ENCODE measurements at regions not wholly inside any gene's neighbourhood (a gene's known extent, or its start where the extent isn't known, plus 50 kb on each side); places are given as distances from the start of the nearest gene placed in this dataset.

- DNase-seq, result no peak
Measured at GRCh38 chr10:21249435-21249834, 276.0 kb downstream of the SKIDA1 start.

GRCh38 chr10:21247592-21247991 lies 277.9 kb downstream of the SKIDA1 start:
- no peak for DNase-seq

- DNase-seq, result no peak
Measured at GRCh38 chr10:21246178-21246577, 279.3 kb downstream of the SKIDA1 start.

- DNase-seq, result no peak
Measured at GRCh38 chr10:21243748-21244257, 281.7 kb downstream of the SKIDA1 start.

GRCh38 chr10:21242915-21243314 lies 282.6 kb downstream of the SKIDA1 start:
- DNase-seq, result no peak

GRCh38 chr10:21238717-21239116 lies 286.8 kb downstream of the SKIDA1 start:
- DNase-seq, result no peak

- DNase-seq, result no peak
Measured at GRCh38 chr10:21238044-21238443, 287.4 kb downstream of the SKIDA1 start.

GRCh38 chr10:21234761-21235160 lies 290.7 kb downstream of the SKIDA1 start:
- no peak for DNase-seq

GRCh38 chr10:21230219-21230618 lies 295.3 kb downstream of the SKIDA1 start:
- no peak for DNase-seq

- no peak for DNase-seq
Measured at GRCh38 chr10:21217748-21218367, 307.6 kb downstream of the SKIDA1 start.

GRCh38 chr10:21217107-21217506 lies 308.4 kb downstream of the SKIDA1 start:
- no peak for DNase-seq

GRCh38 chr10:21214329-21214728 lies 311.2 kb downstream of the SKIDA1 start:
- DNase-seq, result no peak

- DNase-seq, result no peak
Measured at GRCh38 chr10:21213381-21213780, 312.1 kb downstream of the SKIDA1 start.

GRCh38 chr10:21212912-21213311 lies 312.6 kb downstream of the SKIDA1 start:
- DNase-seq, result no peak

GRCh38 chr10:21212348-21212747 lies 313.1 kb downstream of the SKIDA1 start:
- DNase-seq, result no peak

GRCh38 chr10:21209495-21209894 lies 312.4 kb upstream of the NEBL start:
- no peak for DNase-seq

GRCh38 chr10:21208666-21209316 lies 311.7 kb upstream of the NEBL start:
- no peak for DNase-seq

GRCh38 chr10:21207852-21208646 lies 310.9 kb upstream of the NEBL start:
- no peak for DNase-seq

GRCh38 chr10:21205328-21205727 lies 308.2 kb upstream of the NEBL start:
- no peak for DNase-seq

GRCh38 chr10:21203473-21204107 lies 306.5 kb upstream of the NEBL start:
- no peak for DNase-seq

- no peak for DNase-seq
Measured at GRCh38 chr10:21202776-21203462, 305.8 kb upstream of the NEBL start.

GRCh38 chr10:21199501-21199900 lies 302.4 kb upstream of the NEBL start:
- no peak for DNase-seq

- no peak for DNase-seq
Measured at GRCh38 chr10:21197838-21198237, 300.7 kb upstream of the NEBL start.

Data from kidney glomerular epithelial cell (primary cell).